HCT116 (cell line): ENCODE measurements at regions not wholly inside any gene's neighbourhood (a gene's known extent, or its start where the extent isn't known, plus 50 kb on each side); places are given as distances from the start of the nearest gene placed in this dataset.

Experiments used
- ATAC-seq: fragments of 200-7000 bp; cut with Tn5 transposase; 2 replicates; pipeline ENCODE4 v1.9.1; 2020; ENCODE audit warnings: mild to moderate bottlenecking, moderate library complexity
- BruUV-seq: library from RNA; stranded (reverse); fragments of 400-500 nt; replicated peaks from 2 replicates; lab custom pipeline; 2021; lab: Mats Ljungman, UMichigan
- CTCF ChIA-PET: fragments of 300-600 bp; sonication (Branson Sonifier 250); formaldehyde crosslinking; loops from one replicate; lab custom pipeline; 2021; ENCODE audit warnings: antibody characterized with exemption; lab: Charles Lee
- POLR2A ChIA-PET: fragments of 300-600, 350-600 bp; sonication (Branson Sonifier 250); formaldehyde crosslinking; loops from one replicate; lab custom pipeline; 2021; ENCODE audit warnings: antibody characterized with exemption; lab: Charles Lee
- RAD21 ChIA-PET, 2 experiments: fragments of 300-600 bp; sonication (Branson Sonifier 250); formaldehyde crosslinking; loops; one replicate each; lab custom pipeline; 2023; ENCODE audit warnings: low total read pairs in 2 of 2; ENCODE audit not compliant: uncharacterized antibody in 2 of 2, unreplicated experiment in 2 of 2, low non-redundant PET in 1 of 2; lab: Charles Lee
- DNase-seq: peaks from one replicate; pipeline ENCODE4 v3.0.0-alpha.2; 2010; ENCODE audit warnings: low read depth, low spot score
- H2AFZ ChIP-seq: fragments of 200-600 bp; shearing (Covaris generic), sonication (generic); 2 replicates; pipeline ENCODE4 v1.6.1; 2017; ENCODE audit warnings: low read depth, mixed run types, mixed read lengths, antibody characterized with exemption, low read length; ENCODE audit not compliant: poor library complexity, severe bottlenecking
- H3K27ac ChIP-seq: 2 replicates; pipeline ENCODE4 v1.5.1; 2012; ENCODE audit warnings: low read depth, low read length
- H3K27me3 ChIP-seq: fragments of 200-600 bp; sonication (generic); 2 replicates; pipeline ENCODE4 v1.6.1; 2016; ENCODE audit warnings: mixed run types, low read length, mixed read lengths; ENCODE audit not compliant: insufficient read depth
- H3K36me3 ChIP-seq, 2 experiments: fragments of 200-500 bp in 1 of 2; fragments of 200-600 bp in 1 of 2; sonication (Bioruptor generic) in 1 of 2; sonication (generic) in 1 of 2; 2 replicates each; pipeline versions ENCODE4 v1.5.1 to v1.6.1; 2014 to 2016; ENCODE audit warnings: low read length in 2 of 2, inconsistent platforms in 1 of 2, mixed read lengths in 1 of 2, mixed run types in 1 of 2; ENCODE audit not compliant: insufficient read depth in 2 of 2, control insufficient read depth in 1 of 2
- H3K4me1 ChIP-seq, 2 experiments: fragments of 200-600 bp in 1 of 2; sonication (generic) in 1 of 2; 2 replicates each; pipeline versions ENCODE4 v1.5.1 to v1.6.1; 2012 to 2017; ENCODE audit warnings: low read length in 2 of 2, inconsistent platforms in 1 of 2, mild to moderate bottlenecking in 1 of 2, mixed read lengths in 1 of 2, mixed run types in 1 of 2, moderate library complexity in 1 of 2; ENCODE audit not compliant: insufficient read depth in 2 of 2, control insufficient read depth in 1 of 2
- H3K4me2 ChIP-seq: fragments of 200-600 bp; sonication (generic); 2 replicates; pipeline ENCODE4 v1.6.1; 2017; ENCODE audit warnings: mixed run types, low read length, mixed read lengths
- H3K4me3 ChIP-seq, 2 experiments: fragments of 200-600 bp in 1 of 2; sonication (generic) in 1 of 2; replicated peaks in 1 of 2; 2 replicates each; pipeline ENCODE4 v1.5.1; 2011 to 2016; ENCODE audit warnings: low read length in 2 of 2, control low read depth in 1 of 2, low read depth in 1 of 2, mild to moderate bottlenecking in 1 of 2, mixed read lengths in 1 of 2, mixed run types in 1 of 2
- H3K79me2 ChIP-seq: fragments of 200-600 bp; sonication (generic); 2 replicates; pipeline ENCODE4 v1.6.1; 2017; ENCODE audit warnings: mild to moderate bottlenecking, mixed run types, low read length, moderate library complexity, mixed read lengths; ENCODE audit not compliant: insufficient read depth
- H3K9ac ChIP-seq: fragments of 200-600 bp; sonication (generic); 2 replicates; pipeline ENCODE4 v1.6.1; 2016; ENCODE audit warnings: low read length, mixed read lengths
- H3K9me2 ChIP-seq: fragments of 200-600 bp; sonication (generic), shearing (Covaris generic); 2 replicates; pipeline ENCODE4 v1.6.1; 2017; ENCODE audit warnings: mixed run types, mild to moderate bottlenecking, moderate library complexity; ENCODE audit not compliant: insufficient read depth
- H3K9me3 ChIP-seq, 2 experiments: fragments of 200-500 bp in 1 of 2; fragments of 200-600 bp in 1 of 2; sonication (Bioruptor generic) in 1 of 2; sonication (generic) in 1 of 2; 2 replicates each; pipeline ENCODE4 v1.6.1; 2014 to 2017; ENCODE audit warnings: low read length in 2 of 2, mixed read lengths in 2 of 2, inconsistent platforms in 1 of 2, low read depth in 1 of 2, mild to moderate bottlenecking in 1 of 2, mixed run types in 1 of 2, moderate library complexity in 1 of 2; ENCODE audit not compliant: control insufficient read depth in 1 of 2, insufficient read depth in 1 of 2
- H4K20me1 ChIP-seq: fragments of 200-600 bp; sonication (generic), shearing (Covaris generic); 2 replicates; pipeline ENCODE4 v1.6.1; 2017; ENCODE audit warnings: mixed run types, mild to moderate bottlenecking, moderate library complexity; ENCODE audit not compliant: insufficient read depth
- ATF3 ChIP-seq: IDR thresholded peaks from 2 replicates; pipeline ENCODE4 v1.6.1; 2012
- CEBPB ChIP-seq: IDR thresholded peaks from 2 replicates; pipeline ENCODE4 v1.6.1; 2012; ENCODE audit warnings: low read depth
- EGR1 ChIP-seq: IDR thresholded peaks from 2 replicates; pipeline ENCODE4 v1.6.1; 2012; ENCODE audit warnings: low read depth
- EZH2 ChIP-seq: fragments of 200-600 bp; sonication (generic); IDR thresholded peaks from 2 replicates; pipeline ENCODE4 v1.6.1; 2017; ENCODE audit warnings: antibody characterized with exemption, mixed run types
- FOSL1 ChIP-seq: IDR thresholded peaks from 2 replicates; pipeline ENCODE4 v1.6.1; 2012; ENCODE audit warnings: low read depth
- SP1 ChIP-seq: IDR thresholded peaks from 2 replicates; pipeline ENCODE4 v1.6.1; 2012; ENCODE audit warnings: low read depth
- SRF ChIP-seq: IDR thresholded peaks from 2 replicates; pipeline ENCODE4 v1.6.1; 2012; ENCODE audit warnings: low read depth
- YY1 ChIP-seq: IDR thresholded peaks from 2 replicates; pipeline ENCODE4 v1.6.1; 2011; ENCODE audit warnings: low read length, low read depth, moderate library complexity, mild to moderate bottlenecking; ENCODE audit not compliant: insufficient replicate concordance; ENCODE audit errors: extremely low read depth
- ZBTB33 ChIP-seq: IDR thresholded peaks from 2 replicates; pipeline ENCODE4 v1.6.1; 2011; ENCODE audit warnings: mild to moderate bottlenecking, low read length, moderate library complexity; ENCODE audit not compliant: insufficient replicate concordance; ENCODE audit errors: extremely low read depth
- ZFX ChIP-seq: fragments of 450-650 bp; IDR thresholded peaks from 2 replicates; pipeline ENCODE4 v1.6.1; 2017
- intact Hi-C: fragments of 100-400 bp; cut with micrococcal nuclease; formaldehyde crosslinking; loops from 2 replicates; pipeline ENCODE4 v1.10.0; 2022
- TF ChIP-seq, protein P1 (sequence below): IDR thresholded peaks from 2 replicates; pipeline ENCODE4 v1.6.1; 2012; ENCODE audit warnings: low read depth
- TF ChIP-seq, protein P2 (sequence below): IDR thresholded peaks from 2 replicates; pipeline ENCODE4 v1.6.1; 2012

DNA sequence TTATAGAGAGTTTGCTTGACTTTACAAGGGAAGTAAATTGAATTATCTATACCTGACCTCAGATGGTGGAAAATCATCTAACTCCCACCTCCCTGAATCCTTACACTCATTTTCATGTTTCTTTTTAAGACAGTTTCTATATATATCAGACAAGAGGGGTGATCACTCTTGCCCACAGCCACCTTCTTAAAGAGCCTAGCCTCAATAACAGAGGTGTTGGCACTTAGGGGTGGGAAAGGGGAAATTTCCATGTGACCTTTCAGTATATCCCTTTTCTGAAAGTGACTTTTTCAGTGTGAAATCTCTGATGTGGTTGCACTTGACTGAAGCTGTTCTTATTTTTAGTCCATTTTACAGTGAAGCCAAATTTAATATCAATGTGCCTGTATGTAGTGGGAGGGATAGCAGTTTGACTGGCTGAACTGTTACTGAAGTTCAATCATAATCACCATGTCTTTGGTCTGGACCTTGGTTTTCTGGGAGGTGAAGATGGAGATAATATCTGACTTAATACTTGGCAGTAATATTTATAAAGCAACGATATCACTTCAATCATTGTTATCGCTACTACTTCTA lies 141.3 kb downstream of the MAP3K7 start:
- intact Hi-C loops: no loop called here
- BruUV-seq: no TSS peak
- H3K4me2 ChIP-seq: no peak overlapping the region
- no peaks in the 10 kb centered on the region for H3K79me2 ChIP-seq
- H3K27me3 ChIP-seq: no peaks in the 10 kb centered on the region
- DNase-seq (no peak), ATAC-seq (no peak)
- no peaks in the 10 kb centered on the region for H3K36me3 ChIP-seq
- ChIA-PET CTCF (no interaction called here), POLR2A (no interaction called here), RAD21 (no interaction called here)
- H3K9ac ChIP-seq: no peak overlapping the region
- H3K27ac ChIP-seq: no peak overlapping the region
- H3K4me3 ChIP-seq: no peak overlapping the region
- H4K20me1 ChIP-seq: no peaks in the 10 kb centered on the region
- no peak overlapping the region for H2AFZ ChIP-seq
- H3K9me2 ChIP-seq: no peaks in the 10 kb centered on the region
- TF ChIP-seq CEBPB (no peak), ZBTB33 (no peak), FOSL1 (no peak), YY1 (no peak), EGR1 (no peak), ATF3 (no peak), SP1 (no peak), EZH2 (no peak), ZFX (no peak), SRF (no peak)
- TF ChIP-seq, protein P1, sequence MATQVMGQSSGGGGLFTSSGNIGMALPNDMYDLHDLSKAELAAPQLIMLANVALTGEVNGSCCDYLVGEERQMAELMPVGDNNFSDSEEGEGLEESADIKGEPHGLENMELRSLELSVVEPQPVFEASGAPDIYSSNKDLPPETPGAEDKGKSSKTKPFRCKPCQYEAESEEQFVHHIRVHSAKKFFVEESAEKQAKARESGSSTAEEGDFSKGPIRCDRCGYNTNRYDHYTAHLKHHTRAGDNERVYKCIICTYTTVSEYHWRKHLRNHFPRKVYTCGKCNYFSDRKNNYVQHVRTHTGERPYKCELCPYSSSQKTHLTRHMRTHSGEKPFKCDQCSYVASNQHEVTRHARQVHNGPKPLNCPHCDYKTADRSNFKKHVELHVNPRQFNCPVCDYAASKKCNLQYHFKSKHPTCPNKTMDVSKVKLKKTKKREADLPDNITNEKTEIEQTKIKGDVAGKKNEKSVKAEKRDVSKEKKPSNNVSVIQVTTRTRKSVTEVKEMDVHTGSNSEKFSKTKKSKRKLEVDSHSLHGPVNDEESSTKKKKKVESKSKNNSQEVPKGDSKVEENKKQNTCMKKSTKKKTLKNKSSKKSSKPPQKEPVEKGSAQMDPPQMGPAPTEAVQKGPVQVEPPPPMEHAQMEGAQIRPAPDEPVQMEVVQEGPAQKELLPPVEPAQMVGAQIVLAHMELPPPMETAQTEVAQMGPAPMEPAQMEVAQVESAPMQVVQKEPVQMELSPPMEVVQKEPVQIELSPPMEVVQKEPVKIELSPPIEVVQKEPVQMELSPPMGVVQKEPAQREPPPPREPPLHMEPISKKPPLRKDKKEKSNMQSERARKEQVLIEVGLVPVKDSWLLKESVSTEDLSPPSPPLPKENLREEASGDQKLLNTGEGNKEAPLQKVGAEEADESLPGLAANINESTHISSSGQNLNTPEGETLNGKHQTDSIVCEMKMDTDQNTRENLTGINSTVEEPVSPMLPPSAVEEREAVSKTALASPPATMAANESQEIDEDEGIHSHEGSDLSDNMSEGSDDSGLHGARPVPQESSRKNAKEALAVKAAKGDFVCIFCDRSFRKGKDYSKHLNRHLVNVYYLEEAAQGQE: no peak
- TF ChIP-seq, protein P2, sequence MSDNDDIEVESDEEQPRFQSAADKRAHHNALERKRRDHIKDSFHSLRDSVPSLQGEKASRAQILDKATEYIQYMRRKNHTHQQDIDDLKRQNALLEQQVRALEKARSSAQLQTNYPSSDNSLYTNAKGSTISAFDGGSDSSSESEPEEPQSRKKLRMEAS: no peak
- no peaks in the 10 kb centered on the region for H3K9me3 ChIP-seq
- no peaks in the 10 kb centered on the region for H3K4me1 ChIP-seq
